ENCODE measurements at regions not wholly inside any gene's neighbourhood (a gene's known extent, or its start where the extent isn't known, plus 50 kb on each side); places are given as distances from the start of the nearest gene placed in this dataset.

DNA sequence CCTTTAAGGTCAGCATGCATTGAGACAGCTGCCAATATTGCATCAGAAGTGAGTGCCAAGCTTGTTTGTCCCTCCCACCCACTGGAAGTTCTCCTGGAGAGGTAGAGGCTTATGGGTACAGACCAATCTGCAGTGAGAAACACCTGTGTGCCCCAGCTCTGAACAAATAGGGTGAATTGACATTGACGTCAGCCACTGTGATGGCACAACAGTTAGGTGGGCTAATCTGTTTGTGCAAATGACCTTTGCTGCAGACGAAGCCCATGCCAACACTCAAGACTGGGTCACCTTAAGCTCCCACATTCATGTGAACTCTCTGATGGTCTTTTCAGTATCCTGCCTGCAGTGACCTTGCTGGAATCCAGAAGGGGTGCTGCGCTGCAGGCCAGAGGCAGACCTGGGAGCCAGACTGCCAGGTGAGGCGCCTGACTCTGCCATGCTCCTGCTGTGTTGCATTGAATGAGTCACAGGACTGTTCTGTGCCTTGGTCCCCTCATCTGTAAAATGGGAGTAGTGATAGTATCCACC, 99.9 kb downstream of the ALDH8A1 start:
- TF ChIP-seq, protein P1, sequence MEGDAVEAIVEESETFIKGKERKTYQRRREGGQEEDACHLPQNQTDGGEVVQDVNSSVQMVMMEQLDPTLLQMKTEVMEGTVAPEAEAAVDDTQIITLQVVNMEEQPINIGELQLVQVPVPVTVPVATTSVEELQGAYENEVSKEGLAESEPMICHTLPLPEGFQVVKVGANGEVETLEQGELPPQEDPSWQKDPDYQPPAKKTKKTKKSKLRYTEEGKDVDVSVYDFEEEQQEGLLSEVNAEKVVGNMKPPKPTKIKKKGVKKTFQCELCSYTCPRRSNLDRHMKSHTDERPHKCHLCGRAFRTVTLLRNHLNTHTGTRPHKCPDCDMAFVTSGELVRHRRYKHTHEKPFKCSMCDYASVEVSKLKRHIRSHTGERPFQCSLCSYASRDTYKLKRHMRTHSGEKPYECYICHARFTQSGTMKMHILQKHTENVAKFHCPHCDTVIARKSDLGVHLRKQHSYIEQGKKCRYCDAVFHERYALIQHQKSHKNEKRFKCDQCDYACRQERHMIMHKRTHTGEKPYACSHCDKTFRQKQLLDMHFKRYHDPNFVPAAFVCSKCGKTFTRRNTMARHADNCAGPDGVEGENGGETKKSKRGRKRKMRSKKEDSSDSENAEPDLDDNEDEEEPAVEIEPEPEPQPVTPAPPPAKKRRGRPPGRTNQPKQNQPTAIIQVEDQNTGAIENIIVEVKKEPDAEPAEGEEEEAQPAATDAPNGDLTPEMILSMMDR (IDR thresholded peaks at IDR 0.05) = no peak

DNA sequence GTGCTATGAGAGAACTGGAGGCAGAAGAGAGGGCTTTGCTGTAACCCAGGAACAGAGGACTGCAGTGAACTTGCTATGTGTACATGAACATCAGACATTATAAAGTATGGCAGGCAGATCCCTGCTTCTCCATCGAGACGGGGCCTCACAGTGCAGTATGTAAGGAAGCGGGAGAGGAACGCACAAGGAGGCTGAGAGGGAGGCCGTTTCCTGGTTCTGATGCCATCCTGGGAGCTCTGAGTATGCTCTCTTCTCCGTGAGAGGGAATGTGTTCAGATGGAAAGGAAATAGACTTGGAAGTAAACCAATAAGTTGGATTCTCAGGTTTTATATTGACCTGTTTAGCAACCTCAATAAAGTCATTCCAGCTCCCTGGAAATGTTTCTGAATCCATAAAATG, 101.8 kb downstream of the ALDH8A1 start:
- TF ChIP-seq, protein P1 (IDR thresholded peaks at IDR 0.05) = no peak

DNA sequence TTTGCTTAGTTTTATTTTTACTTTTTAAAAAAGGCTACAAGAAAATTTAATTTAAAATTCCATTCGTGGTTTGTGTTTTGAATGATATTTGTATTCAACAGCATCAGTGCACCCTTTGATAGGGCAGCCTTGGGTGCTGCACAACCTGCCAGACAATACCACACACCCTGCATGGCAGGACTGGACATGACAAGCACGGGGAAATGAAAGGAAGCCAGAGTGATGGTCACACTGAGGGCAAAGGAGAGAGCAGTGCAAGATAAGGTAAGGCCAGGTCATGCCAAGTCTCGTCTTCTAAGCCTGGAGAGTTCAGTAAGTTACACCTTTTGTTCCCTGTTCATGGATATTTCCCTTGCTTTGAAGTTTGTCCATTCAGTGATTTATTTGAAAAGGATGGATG, 103.0 kb downstream of the ALDH8A1 start:
- TF ChIP-seq, protein P1 (IDR thresholded peaks at IDR 0.05) = no peak

DNA sequence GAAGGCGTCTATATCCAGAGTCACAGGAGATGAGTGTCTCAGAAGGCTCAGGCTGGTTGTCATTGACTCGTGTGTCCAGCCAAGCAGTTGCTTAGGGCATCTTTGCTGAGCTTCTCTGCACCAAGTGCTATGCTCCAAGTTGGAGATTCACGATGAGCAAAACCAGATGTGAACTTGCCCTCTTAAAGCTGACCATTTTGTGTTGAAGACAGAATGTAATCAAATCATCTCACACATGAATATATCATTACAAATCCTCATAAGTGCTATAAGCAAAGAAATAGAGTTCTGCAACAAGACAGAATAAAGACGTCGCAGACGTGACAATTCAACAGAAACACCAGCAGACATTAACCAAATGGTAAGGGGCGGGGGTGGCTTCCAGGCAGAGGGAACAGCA, 103.9 kb downstream of the ALDH8A1 start:
- TF ChIP-seq, protein P1 (IDR thresholded peaks at IDR 0.05) = no peak

DNA sequence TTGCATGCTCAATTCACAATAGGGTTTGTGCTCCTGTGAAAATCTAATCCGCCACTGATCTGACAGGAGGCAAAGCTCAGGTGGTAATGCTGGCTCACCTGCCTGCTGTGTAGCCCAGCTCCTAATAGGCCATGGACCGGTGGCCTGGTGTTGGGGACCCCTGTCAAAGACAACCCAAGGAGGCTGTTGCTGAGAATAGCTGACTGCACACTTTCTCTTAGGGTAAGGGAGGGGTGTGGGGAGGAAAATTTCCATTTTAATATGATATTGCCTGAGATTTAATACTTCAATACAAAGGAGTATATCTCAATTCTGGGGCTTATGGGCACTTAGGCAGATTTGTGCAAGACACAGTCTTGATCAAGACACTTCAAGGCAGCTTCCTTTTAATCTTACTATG, 105.8 kb downstream of the ALDH8A1 start:
- TF ChIP-seq, protein P1 (IDR thresholded peaks at IDR 0.05) = no peak

DNA sequence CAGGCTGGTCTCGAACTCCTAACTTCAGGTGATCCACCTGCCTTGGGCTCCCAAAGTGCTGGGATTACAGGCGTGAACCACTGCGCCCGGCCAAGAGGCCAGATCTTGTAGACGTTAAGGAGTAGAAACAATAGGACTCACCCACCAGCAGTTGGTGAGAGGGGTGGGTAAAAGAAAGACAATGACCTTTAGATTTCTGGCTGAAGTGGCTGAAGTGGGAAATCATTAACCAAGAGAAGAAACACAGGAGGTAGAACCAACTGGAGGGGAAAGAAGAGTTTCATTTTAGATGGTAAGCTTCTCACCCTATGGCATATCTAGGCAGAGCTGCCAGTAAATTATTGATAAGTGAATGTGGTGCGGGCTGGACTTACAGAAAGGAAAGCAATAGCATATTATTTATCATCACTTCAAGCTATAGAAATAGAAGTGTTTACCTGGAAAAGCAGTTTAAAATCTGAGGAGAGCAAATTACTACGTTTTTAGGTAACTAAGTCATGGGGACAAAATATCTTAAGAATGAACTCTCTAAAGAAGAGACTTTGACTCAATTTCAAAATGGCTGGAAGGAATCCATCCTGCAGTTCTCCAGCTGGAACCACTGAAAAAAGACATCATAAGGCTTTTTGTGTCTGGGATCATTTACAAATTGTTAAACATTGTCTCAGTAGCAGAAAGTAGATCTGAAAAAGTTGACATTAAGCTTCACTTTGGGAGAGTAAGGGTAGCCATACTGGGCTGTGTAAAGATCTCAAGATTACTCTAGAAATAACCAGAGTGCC, 109.6 kb downstream of the ALDH8A1 start:
- TF ChIP-seq, protein P1 (IDR thresholded peaks at IDR 0.05) = no peak

DNA sequence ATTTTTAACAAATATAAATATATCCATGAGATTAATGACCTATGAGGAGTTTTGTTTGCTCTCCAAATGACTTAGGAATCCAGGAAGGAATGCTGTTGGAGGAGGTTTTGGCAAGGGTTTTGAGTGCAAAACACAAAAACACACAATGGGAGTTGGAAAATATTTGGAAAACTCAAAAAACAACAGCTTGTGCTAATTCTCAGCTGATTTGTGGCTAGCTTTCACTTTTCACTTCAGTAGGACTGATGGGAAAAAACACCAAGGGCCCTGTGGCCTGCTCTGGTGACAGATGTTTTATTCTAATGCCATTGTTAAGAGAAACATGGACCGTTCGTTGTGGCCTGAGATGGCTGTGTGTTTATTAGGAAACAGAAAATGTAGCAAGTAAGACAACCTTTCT, 113.9 kb downstream of the ALDH8A1 start:
- TF ChIP-seq, protein P1 (IDR thresholded peaks at IDR 0.05) = no peak

Data from LNCAP (cell line).